CD1c-positive myeloid dendritic cell (primary cell): ENCODE measurements at regions not wholly inside any gene's neighbourhood (a gene's known extent, or its start where the extent isn't known, plus 50 kb on each side); places are given as distances from the start of the nearest gene placed in this dataset.

Experiments used
- DNase-seq: peaks from one replicate; pipeline ENCODE4 v3.0.0-alpha.2; 2016; ENCODE audit errors: extremely low spot score

DNA sequence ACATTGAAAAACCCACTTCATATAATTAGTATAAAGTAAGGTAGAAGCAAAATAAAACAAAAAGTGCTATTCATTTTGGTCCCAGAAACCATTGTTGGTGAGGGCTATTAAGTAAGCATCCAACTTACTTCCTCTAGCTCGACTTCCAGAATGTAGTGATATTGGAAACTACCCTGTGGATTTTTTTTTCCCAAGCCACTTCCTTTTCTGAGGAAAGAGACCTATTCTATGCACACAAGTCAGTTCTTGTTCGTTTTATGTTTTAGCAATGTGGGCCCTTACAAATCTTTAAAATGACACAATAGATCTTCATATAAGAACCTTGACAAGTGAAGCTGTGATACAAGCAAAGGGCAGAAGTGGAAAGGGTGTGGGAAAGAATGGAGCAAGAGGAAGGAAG, 402.0 kb upstream of the TBL1XR1 start:
- peak; percentile 85 for DNase-seq

DNA sequence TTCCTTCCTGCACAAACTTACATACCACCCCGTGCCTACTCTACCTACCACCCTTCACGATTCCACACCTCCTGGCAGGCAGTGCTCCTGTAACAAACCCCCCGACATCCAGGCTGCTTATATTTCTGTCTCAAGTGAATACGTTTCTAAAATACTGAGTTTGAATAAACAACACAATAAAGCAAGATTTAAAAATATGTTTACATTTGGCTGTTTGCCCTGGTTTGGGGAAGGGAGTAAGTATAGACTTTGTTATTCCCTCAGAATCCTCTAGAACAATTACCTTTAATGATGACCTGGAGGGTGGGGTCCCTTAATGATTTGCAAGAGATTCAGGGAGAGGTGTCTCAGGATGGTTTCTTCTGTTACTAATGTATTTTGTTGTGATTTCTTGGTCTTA, 402.6 kb upstream of the TBL1XR1 start:
- no peak for DNase-seq

DNA sequence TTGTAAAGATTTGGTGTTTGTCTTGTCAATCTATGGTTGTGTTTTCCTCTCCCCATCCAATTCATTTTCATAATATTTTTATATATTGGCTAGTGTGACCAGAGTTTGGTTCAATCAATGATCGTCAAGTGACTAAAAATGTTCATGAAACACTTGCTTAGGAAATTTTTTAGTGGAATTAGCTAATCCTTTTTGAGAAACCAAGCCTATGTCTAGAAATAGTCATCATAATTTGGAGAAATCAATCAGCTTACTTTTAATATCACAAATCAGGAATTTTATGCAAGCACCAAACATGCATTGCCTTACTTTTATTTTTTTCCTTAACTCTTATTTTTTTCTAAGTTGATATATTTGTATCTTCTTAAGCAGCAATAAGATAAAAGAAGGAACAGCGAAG, 403.1 kb upstream of the TBL1XR1 start:
- no peak for DNase-seq

DNA sequence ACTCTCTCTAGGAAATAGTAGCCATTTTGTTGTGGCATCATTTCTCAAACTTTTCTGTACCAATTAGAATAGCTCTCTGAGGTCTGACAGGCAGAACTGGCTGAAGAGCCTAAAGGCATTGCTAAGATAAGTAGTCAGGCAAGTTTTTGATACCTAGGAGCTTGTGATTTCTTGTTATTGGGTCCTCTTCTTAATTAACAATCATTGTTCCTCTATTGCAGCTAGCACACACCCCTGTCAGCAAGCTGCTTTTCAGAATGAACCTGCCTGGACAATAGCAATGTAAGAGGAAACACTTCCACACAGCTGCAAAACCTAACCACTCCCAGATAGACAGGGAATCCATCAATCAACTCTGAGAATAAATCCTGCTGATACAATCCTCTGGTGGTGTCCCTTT, 403.9 kb upstream of the TBL1XR1 start:
- DNase-seq: peak; percentile 29

DNA sequence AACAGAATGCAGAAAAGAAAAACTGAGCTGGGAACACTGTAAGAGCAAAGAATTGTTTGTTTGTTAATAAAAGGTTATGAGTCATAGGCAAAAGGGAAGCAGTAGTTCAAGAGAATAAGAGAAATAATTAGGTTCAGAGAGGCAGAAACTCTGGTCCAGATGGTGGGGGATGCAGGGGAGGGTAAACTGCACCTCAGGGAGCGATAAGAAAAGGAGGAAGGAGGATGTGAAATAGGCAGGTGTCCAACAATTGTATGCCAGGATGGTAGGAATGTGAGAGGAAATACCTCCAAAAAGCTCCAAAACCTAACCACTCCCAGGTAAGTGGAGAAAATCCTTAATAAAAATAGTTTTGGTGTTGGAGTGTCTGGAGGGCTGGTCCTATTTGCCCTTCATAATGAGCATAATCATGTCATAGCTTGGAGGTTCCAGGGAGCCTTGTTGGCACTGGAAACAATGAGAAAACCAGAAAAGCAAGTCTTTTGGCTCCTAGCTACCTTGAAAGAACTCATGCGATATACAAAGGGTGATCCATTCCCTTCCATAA, 405.4 kb upstream of the TBL1XR1 start:
- peak; percentile 52 for DNase-seq

DNA sequence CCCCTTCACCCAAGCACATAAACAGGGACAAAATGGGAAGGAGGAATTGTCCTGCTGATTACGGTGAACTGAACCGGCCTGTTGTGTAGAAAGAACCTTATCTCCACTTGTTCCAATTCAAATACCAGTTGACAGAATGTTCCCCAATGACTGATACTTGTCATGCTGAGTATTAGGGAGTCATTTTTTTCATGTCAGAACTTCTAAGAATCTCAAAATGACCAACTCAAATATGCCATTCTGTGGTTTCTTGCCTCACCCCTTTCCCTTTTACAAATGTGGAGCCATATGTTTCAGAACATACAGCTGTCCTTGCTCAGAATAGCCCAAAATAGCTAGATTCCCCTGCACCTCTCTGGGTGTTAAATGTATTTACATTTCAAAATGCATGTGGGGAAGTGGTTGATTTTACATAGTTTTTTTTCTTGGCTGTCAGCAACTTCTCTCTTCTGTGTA, 405.9 kb upstream of the TBL1XR1 start:
- peak; percentile 70 for DNase-seq

DNA sequence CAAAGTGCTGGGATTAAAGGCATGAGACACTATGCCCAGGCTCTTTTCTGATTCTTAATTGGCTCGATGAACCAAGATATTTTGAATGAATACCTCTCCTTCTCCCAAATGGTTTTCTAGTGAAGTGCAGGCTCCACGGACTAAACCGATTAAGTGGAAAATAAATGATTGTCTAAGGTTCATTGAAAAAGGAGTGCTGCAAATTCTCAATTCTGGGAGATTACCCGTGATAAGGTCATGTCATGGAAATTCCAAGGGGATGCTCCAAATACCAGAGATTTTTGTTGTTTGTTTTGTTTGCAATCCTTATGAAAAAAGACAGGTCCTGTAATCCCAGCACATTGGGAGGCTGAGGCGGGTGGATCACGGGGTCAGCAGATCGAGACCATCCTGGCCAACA, 406.9 kb upstream of the TBL1XR1 start:
- DNase-seq: no peak

DNA sequence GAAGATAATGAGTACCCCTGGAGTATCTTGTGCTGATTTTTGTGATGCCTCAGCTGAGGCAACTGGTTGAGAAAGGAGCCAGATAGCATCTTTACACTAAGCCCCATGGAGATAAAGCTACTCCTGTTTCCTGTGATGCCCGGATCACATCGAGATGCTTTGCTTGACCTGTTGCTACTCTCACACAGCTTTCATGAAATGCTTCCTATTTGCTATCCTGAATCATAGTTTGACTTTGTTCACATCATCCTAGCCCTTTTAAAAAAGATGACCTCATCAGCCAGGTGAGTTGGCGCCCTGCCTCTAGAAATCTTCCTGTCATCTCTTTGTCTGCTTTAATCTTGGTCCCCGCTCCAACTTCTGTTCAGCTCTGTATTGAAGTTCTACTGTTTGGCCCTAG, 409.6 kb upstream of the TBL1XR1 start:
- DNase-seq: no peak

DNA sequence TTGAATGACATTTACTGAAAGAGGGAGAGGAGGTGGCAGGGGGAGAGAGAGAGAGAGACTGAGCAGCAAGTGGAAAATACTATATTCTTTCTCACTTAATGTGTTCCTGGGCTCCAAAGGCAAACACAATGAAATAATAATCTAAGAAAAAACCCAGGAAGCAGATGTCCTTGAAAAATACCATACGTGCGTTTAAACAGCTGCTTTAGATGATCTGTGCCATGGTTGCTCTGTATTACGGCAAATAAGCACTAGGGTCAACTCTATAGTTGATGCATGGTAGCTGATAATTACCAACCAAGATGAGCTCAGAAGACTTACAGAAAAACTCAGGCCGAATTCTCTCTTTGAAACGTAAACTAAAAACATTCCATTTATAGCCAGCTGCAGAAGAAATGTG, 410.3 kb upstream of the TBL1XR1 start:
- no peak for DNase-seq

DNA sequence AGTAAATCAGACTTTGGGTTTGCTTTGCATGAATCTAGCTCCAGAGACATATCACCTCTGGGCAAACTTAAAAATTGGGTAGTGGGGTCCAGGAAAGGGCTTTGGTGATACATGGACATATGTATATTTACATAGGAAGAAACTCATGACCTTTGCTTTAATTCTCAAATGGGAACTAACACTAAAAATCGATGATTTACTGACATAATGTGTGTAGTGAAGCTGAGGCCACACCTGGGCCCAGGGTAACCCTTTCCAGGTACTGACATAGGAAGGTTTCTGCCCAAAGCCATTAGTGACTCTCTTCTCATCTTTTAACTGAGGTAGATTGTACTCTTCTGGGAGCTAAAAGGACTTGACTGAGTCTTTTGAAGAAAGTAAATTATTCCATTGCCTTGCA, 411.2 kb upstream of the TBL1XR1 start:
- DNase-seq: no peak

DNA sequence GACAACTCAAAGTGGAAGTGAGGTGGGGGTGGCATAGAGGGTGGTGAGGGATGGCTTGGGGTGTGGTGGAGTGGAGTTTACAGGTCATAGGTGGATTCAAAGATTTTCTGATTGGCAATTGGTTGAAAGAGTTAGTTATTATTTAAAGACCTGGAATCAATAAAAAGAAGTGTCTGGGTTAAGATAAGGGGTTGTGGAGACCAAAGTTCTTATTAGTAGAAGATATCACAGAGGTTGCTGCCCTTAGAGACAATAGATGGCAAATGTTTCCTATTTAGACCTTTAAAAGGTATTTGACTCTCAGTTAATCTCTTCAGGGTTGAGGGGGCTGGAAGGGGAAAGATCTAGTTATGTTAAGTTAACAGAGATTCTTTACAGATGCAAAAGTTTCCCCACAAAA, 412.3 kb upstream of the TBL1XR1 start:
- no peak for DNase-seq

DNA sequence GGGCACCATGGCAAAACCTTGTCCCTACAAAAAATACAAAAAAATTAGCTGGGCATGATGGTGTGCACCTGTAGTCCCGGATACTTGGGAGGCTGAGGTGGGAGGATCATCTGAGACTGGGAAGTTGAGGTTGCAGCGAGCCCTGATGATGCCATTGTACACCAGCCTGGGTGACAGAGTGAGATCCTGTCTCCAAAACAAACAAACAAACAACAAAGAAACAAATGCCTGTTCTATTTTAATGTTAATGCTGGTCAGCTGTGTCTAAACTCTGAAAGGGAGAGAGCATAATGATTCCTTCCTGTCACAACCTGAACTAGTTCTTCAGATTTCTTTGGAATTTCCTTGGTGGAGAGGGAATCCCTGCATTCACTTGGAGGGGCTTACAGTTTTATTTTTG, 413.0 kb upstream of the TBL1XR1 start:
- DNase-seq: no peak

DNA sequence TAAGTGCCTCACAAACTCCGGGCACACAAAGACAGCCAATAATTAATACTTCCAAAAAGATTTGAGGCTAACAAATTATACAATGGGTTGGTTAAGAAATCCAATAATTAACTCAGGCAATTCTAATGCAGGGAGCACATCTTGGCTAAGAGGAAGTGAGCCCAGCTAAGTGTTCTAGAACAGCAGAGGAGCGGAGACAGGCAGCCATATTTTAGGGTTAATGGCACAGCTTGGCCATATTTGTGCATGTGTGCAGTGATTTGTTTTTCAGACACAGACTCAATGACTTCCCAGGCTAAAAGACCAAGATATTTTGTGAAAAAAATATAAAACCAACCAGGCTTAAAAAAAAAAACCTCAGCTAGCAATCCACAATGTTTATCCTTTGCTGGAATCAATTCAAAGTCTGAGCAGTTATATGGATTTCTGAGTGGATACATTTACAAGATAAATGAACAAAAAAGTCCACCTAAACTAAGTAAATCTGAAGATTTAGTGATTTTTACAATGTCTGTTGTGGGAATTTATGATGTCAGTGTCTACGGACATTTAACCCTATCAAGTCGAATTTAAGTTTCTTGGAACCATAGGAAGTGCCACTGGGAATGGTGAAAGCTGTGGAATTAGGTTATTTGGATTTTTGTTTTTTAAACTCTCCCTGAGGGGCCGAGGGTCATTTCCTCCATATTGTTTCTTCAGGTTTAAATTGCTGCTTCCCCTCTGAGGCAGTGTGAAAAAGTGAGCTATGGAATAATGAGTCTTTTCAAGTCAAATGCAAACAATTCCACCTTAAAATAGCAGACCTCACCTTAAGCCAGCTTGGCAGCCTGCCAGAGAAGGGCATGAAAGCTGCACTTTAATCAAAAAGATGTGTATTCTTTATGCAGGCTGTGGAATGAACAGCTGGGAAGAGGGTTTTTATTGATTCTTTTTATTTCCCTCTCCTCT, 413.7 kb upstream of the TBL1XR1 start:
- DNase-seq: no peak

DNA sequence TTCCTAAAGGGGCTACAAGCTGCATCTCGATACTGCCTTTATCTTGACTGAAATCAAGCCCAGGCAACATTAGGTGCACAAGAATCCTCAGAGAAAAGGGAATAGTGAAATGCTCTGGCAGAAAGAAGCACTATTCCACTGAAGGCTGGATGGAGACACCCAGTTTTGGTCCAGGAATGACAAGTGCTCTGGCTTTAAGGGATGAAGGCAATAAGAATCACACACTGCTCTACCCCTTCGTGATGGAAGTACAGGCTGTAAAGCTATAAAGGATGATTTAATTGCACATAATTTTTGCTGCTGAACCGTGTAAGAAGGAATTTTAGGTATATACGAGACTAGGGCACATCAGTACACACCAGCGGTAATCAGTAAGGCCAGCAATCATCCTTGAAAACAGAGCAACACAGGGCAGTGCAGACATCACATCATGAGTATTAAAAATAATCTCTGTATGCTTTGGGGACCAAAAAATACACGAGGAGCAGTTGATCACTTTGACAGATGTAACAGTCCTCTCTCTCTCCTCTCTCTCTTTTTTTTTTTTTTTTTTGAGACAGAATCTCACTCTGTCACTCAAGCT, 414.6 kb upstream of the TBL1XR1 start:
- DNase-seq: no peak

DNA sequence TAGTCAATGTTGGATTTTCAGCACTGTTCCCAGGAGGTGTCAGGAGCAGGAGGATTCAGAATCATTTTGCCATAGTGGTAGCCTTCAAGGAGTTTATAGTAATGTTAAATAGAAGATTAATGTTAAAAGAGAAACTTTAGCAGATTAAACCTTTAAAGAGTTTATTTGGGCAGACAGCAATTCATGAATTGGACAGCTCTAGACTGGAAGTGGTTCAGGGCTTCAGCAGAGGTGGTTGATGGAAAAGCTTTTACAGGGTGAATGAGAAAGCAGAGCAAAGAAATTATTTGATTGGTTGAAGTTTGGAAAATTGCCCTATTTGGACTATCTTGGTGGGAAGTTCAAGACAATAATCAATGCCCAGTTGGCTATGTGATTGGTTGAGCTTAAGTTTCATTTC, 416.6 kb upstream of the TBL1XR1 start:
- no peak for DNase-seq

DNA sequence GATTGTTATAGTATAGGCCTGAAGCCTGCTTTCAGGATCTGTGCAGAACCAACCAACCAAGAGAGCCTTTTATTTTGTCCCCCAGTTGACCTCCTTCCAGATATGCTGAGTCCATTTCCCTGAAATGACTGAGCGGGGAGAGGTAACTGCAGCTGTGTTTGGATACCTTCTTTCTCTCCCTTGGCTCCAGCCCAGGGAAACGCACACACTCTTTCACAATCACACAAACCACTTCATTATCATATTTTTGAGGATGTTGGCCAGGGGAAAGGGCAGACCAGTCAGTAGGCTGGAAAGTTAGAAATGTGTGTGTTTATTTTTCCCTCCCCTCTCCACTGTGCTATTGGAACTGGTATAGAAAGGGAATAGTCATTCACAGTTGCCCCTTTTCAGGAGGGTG, 417.7 kb upstream of the TBL1XR1 start:
- peak; percentile 80 for DNase-seq

DNA sequence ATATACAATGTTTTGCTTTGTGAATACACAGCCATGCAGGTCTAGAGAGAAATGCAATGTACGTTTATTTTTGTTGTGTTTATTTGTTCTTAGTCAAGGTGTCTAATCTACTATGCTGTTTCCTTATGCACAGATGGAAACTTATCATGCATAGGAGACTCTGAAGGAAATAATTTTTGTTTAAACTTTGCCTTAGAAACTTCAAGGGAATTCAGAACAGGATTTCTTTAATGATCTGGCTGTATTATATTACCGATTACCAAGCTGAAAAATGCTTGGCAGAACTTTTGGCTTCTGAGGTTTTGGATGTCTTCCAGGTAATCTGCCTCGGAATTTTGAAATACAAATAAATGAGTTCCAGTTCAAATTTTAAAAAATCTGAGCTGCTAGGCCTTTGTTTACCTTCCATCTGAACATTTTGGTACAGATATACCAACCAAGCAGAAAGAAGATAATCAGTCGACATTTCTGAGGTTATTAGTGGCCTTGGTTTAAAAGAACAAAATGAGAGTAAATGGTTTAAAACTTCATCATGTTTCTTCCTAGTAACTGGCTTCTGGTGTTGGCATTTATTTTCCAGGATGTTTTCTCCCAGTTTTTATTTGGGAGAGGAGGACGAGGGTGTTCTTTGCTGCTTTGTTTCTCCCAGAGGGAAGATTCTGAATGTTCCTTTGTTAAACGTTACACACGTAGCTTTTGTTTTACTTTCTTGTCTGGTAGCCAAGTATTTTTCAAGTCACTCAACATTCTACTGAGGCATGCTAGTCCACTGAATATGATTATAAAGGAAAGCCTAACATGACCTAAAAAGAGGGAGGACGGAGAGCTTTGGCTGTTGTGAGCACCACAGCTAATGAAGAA, 421.8 kb upstream of the TBL1XR1 start:
- no peak for DNase-seq

DNA sequence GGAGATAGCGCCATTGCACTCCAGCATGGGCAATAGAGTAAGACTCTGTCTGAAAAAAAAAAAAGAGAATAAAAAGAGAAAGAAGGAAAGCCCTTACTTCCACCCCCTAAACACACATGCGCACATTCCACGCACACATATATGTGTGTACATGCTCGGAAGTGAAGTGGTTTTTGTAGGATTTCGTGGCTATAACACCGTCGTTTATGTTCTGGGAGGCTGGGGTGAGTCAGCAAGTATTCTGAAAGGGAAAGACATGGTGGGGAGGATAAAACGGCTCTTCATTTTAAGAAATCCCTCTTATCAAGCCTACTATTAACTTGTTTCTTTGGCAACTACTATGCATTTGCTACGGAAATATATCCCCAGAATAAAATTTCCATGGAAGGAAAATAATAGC, 422.8 kb upstream of the TBL1XR1 start:
- DNase-seq: no peak

DNA sequence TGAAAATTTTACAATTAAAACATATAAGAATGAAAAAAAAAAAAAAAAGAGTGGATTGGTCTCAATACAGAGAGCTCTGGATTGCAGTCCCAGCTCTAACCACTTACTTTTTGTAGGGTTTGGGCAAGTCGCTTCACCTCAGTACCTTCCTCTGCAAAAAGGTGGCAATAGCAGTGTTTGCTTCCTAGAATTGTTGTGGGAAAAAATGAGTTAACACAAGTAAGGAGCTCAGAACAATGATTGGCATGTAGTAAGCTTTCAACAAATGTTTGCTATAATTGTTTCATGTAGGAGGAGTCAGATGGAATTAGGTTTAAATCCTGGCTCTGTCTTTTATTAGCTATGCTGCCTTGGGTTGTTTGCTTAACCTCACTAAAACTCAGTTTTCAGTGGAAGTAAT, 425.2 kb upstream of the TBL1XR1 start:
- no peak for DNase-seq

DNA sequence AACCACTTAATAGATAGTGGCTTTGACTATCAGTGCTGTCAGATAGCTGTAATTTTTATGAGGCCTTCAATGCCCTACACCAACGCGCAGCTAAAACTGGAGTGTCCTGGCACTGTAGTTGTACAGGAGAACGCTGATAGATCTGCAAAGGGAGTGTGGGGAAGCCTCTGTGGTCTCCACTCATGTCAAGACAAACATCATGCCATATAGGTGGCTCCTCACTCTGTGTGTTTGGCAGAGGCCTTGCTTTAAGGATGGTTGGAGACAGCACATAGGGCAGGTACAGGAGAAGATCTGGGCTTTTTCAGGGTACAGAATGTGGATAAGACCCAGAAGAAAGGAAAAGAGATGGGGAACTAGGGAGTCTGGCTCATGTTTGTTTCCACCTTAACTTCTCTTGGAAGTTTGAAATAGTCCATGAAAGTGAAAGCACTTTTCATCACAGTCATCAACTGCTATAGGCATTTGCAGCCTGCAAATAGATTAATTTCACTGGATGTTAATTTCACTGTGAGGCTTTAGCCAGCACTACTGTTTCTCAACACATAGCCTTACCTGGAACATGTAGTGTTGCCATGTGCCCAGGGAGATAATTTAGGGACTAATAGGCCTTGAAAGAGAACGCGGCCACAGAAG, 425.8 kb upstream of the TBL1XR1 start:
- no peak for DNase-seq
